CD14-positive monocyte (primary cell): ENCODE measurements at regions not wholly inside any gene's neighbourhood (a gene's known extent, or its start where the extent isn't known, plus 50 kb on each side); places are given as distances from the start of the nearest gene placed in this dataset.

Experiments
- DNase-seq, 3 donors: peaks; one replicate each; pipeline ENCODE4 v3.0.0-alpha.2; 2011 to 2022
- H2AFZ ChIP-seq: 2 replicates; pipeline ENCODE4 v1.6.0; 2012; ENCODE audit warnings: mild to moderate bottlenecking, low read depth, low read length, inconsistent platforms; ENCODE audit not compliant: insufficient read depth, poor library complexity, severe bottlenecking
- H3K27ac ChIP-seq, 2 donors: 1 replicate in 1 of 2; 2 replicates in 1 of 2; pipeline ENCODE4 v1.5.1; 2012 to 2013; ENCODE audit warnings: low read length in 2 of 2, control low read depth in 1 of 2, inconsistent platforms in 1 of 2, low read depth in 1 of 2, mild to moderate bottlenecking in 1 of 2
- H3K27me3 ChIP-seq, 2 donors: one replicate each; pipeline versions ENCODE4 v1.6.0 to v1.6.1; 2011 to 2013; ENCODE audit warnings: low read length in 2 of 2; ENCODE audit not compliant: control insufficient read depth in 2 of 2, insufficient read depth in 2 of 2
- H3K36me3 ChIP-seq, 2 donors: replicated peaks in 1 of 2; 1 replicate in 1 of 2; 2 replicates in 1 of 2; pipeline versions ENCODE4 v1.5.1 to v1.6.1; 2012 to 2013; ENCODE audit warnings: low read length in 2 of 2, control low read depth in 1 of 2, inconsistent platforms in 1 of 2, mild to moderate bottlenecking in 1 of 2; ENCODE audit not compliant: insufficient read depth in 2 of 2, control insufficient read depth in 1 of 2
- H3K4me1 ChIP-seq, 2 donors: 1 replicate in 1 of 2; 2 replicates in 1 of 2; pipeline versions ENCODE4 v1.5.1 to v1.6.1; 2012 to 2013; ENCODE audit warnings: low read length in 2 of 2, control low read depth in 1 of 2, inconsistent platforms in 1 of 2, mild to moderate bottlenecking in 1 of 2, moderate library complexity in 1 of 2; ENCODE audit not compliant: insufficient read depth in 2 of 2, control insufficient read depth in 1 of 2
- H3K4me2 ChIP-seq: replicated peaks from 2 replicates; pipeline ENCODE3; 2012; ENCODE audit warnings: low read length, moderate library complexity, mild to moderate bottlenecking; ENCODE audit not compliant: poor library complexity, severe bottlenecking; ENCODE audit errors: extremely low read depth
- H3K4me3 ChIP-seq, 3 experiments: fragments of 200-600 bp in 1 of 3; sonication (generic) in 1 of 3; replicated peaks in 1 of 3; 1 replicate in 2 of 3; 2 replicates in 1 of 3; pipeline ENCODE4 v1.5.1; 2011 to 2013; ENCODE audit warnings: low read length in 3 of 3, mild to moderate bottlenecking in 3 of 3, control low read depth in 2 of 3, low read depth in 2 of 3, inconsistent platforms in 1 of 3, moderate library complexity in 1 of 3
- H3K79me2 ChIP-seq: 2 replicates; pipeline ENCODE4 v1.6.0; 2012; ENCODE audit warnings: mild to moderate bottlenecking, control low read depth, inconsistent platforms, low read length, moderate library complexity; ENCODE audit not compliant: insufficient read depth
- H3K9ac ChIP-seq: 2 replicates; pipeline ENCODE4 v1.6.0; 2017; ENCODE audit warnings: low read length, mild to moderate bottlenecking; ENCODE audit not compliant: insufficient read depth, poor library complexity, severe bottlenecking
- H3K9me3 ChIP-seq, 2 donors: replicated peaks in 1 of 2; 1 replicate in 1 of 2; 2 replicates in 1 of 2; pipeline versions ENCODE4 v1.5.1 to v1.6.1; 2012 to 2013; ENCODE audit warnings: low read length in 2 of 2, control low read depth in 1 of 2; ENCODE audit not compliant: control insufficient read depth in 1 of 2, insufficient read depth in 1 of 2
- H4K20me1 ChIP-seq: 2 replicates; pipeline ENCODE4 v1.6.0; 2012; ENCODE audit warnings: mild to moderate bottlenecking, low read length, control low read depth, moderate library complexity; ENCODE audit not compliant: insufficient read depth
- H3K27ac Mint-ChIP-seq, 7 donors: one replicate each; pipeline ENCODE4 v1.8.0; 2020; ENCODE audit warnings: mild to moderate bottlenecking in 7 of 7, mixed read lengths in 7 of 7, moderate library complexity in 6 of 7, inconsistent platforms in 2 of 7
- H3K27me3 Mint-ChIP-seq, 3 donors: one replicate each; pipeline ENCODE4 v1.8.0; 2021 to 2022; ENCODE audit warnings: low read depth in 3 of 3, mild to moderate bottlenecking in 3 of 3, mixed read lengths in 3 of 3, moderate library complexity in 3 of 3, inconsistent platforms in 1 of 3
- H3K36me3 Mint-ChIP-seq, 2 donors: one replicate each; pipeline ENCODE4 v1.8.0; 2020; ENCODE audit warnings: mixed read lengths in 2 of 2, inconsistent platforms in 1 of 2, mild to moderate bottlenecking in 1 of 2
- H3K4me1 Mint-ChIP-seq: one replicate; pipeline ENCODE4 v1.8.0; 2020; ENCODE audit warnings: mild to moderate bottlenecking, mixed read lengths
- H3K4me3 Mint-ChIP-seq, 2 donors: one replicate each; pipeline ENCODE4 v1.8.0; 2020; ENCODE audit warnings: mild to moderate bottlenecking in 2 of 2, mixed read lengths in 2 of 2, moderate library complexity in 1 of 2
- H3K9me3 Mint-ChIP-seq, 7 donors: one replicate each; pipeline ENCODE4 v1.8.0; 2020 to 2022; ENCODE audit warnings: mixed read lengths in 7 of 7, mild to moderate bottlenecking in 6 of 7, moderate library complexity in 6 of 7, inconsistent platforms in 2 of 7
- CTCF ChIP-seq: fragments of 200-600 bp; IDR thresholded peaks from one replicate; pipeline ENCODE4 v1.8.0; 2022; ENCODE audit warnings: antibody characterized with exemption, mild to moderate bottlenecking
- WGBS: methylation state at CpG from one replicate; pipeline ENCODE4 v1.1.5; 2013; ENCODE audit warnings: missing lambda C conversion rate; ENCODE audit not compliant: insufficient coverage; 5-methylcytosine and 5-hydroxymethylcytosine counted together
- intact Hi-C, 2 donors: fragments of 100-400 bp; cut with micrococcal nuclease; formaldehyde crosslinking; loops; one replicate each; pipeline versions ENCODE4 v1.15.0 to v1.15.1; 2023

GRCh38 chr5:73391441-73391881 lies 57.1 kb downstream of the FOXD1 start:
- Histone ChIP-seq H3K27me3 (peaks cover 26 to 28% of the 10 kb centered on the region in 2 donors), H4K20me1 (no peaks in the 10 kb centered on the region), H3K79me2 (no peaks in the 10 kb centered on the region), H3K27ac (no peak overlapping the region), H3K9ac (no peak overlapping the region), H3K4me3 (no peak overlapping the region), H3K4me2 (no peak overlapping the region), H3K4me1 (peaks cover 3 to 7% of the 10 kb centered on the region in 2 donors), H3K9me3 (peaks cover 0 to under 1% of the 10 kb centered on the region in 2 donors), H2AFZ (no peak overlapping the region), H3K36me3 (no peaks in the 10 kb centered on the region)
- H3K27ac Mint-ChIP-seq: peak overlapping the region in 1 of 7 donors; percentile 67
- peaks cover 0 to 2% of the 10 kb centered on the region in 2 donors for H3K36me3 Mint-ChIP-seq
- no CpG with 5 or more reads among the region's 3 CpGs for WGBS
- peak overlapping the region in 1 of 2 donors; percentile 50 for H3K4me3 Mint-ChIP-seq
- H3K27me3 Mint-ChIP-seq: peaks cover 14 to 34% (median 28%) of the 10 kb centered on the region in 3 donors
- DNase-seq: no peak
- H3K4me1 Mint-ChIP-seq: peaks cover 21% of the 10 kb centered on the region
- TF ChIP-seq CTCF: no peak
- intact Hi-C loops: no loop called here
- H3K9me3 Mint-ChIP-seq: peaks cover 0 to 6% (median 0%) of the 10 kb centered on the region in 7 donors

GRCh38 chr5:73390972-73391371 lies 57.6 kb downstream of the FOXD1 start:
- Mint-ChIP-seq H3K27me3 (peaks cover 12 to 35% (median 28%) of the 10 kb centered on the region in 3 donors), H3K27ac (no peak overlapping the region), H3K36me3 (peaks cover 0 to 3% of the 10 kb centered on the region in 2 donors), H3K9me3 (peaks cover 0 to 9% (median 3%) of the 10 kb centered on the region in 7 donors), H3K4me3 (no peak overlapping the region), H3K4me1 (peaks cover 21% of the 10 kb centered on the region)
- no peak overlapping the region for H2AFZ ChIP-seq
- no peak for TF ChIP-seq CTCF
- H3K27me3 ChIP-seq: peaks cover 26 to 31% of the 10 kb centered on the region in 2 donors
- no peak for DNase-seq
- H3K4me2 ChIP-seq: no peak overlapping the region
- no CpG with 5 or more reads among the region's 2 CpGs for WGBS
- no peaks in the 10 kb centered on the region for H3K36me3 ChIP-seq
- H4K20me1 ChIP-seq: no peaks in the 10 kb centered on the region
- no peak overlapping the region for H3K9ac ChIP-seq
- peaks cover 0 to 5% of the 10 kb centered on the region in 2 donors for H3K9me3 ChIP-seq
- H3K79me2 ChIP-seq: no peaks in the 10 kb centered on the region
- no peak overlapping the region for H3K27ac ChIP-seq
- H3K4me1 ChIP-seq: peaks cover 3 to 7% of the 10 kb centered on the region in 2 donors
- intact Hi-C loops: no loop called here
- H3K4me3 ChIP-seq: no peak overlapping the region
